A549 (cell line): ENCODE measurements at regions not wholly inside any gene's neighbourhood (a gene's known extent, or its start where the extent isn't known, plus 50 kb on each side); places are given as distances from the start of the nearest gene placed in this dataset.

Source experiments
- ATAC-seq, 2 experiments: fragments of 200-7000 bp in 1 of 2; fragments of >200 bp in 1 of 2; cut with Nextera tagmentation in 1 of 2; cut with Tn5 transposase in 1 of 2; 3 replicates each; pipeline versions ENCODE4 v1.8.0 to v1.9.1; 2018 to 2020; ENCODE audit warnings: mild to moderate bottlenecking in 1 of 2, moderate library complexity in 1 of 2
- CTCF ChIA-PET: fragments of 300-600 bp; sonication (Branson Sonifier 250); formaldehyde crosslinking; extraction: SDS; loops from one replicate; lab custom pipeline; 2021; ENCODE audit warnings: antibody characterized with exemption, inconsistent platforms; lab: Yijun Ruan, JAX
- POLR2A ChIA-PET: fragments of 350-600 bp; formaldehyde crosslinking; extraction: SDS; loops from one replicate; lab custom pipeline; 2021; ENCODE audit warnings: antibody characterized with exemption, inconsistent platforms; lab: Yijun Ruan, JAX
- DNase-seq, 2 experiments: peaks; one replicate each; pipeline versions ENCODE4 v3.0.0 to v3.0.0-alpha.2; 2011 to 2016; ENCODE audit warnings: low read depth in 1 of 2, low spot score in 1 of 2
- FAIRE-seq: peaks from 2 replicates; lab custom pipeline; 2011; peaks lifted over from hg19 to GRCh38; lab: Jason Lieb, UNC
- H3K27ac ChIP-seq, 2 experiments: fragments of >200 bp; sonication (Bioruptor Twin); formaldehyde crosslinking; 3 replicates each; pipeline ENCODE4 v1.5.1; 2016 to 2017
- H3K4me1 ChIP-seq: fragments of >200 bp; sonication (Bioruptor Twin); formaldehyde crosslinking; 3 replicates; pipeline ENCODE4 v1.6.1; 2016
- H3K4me2 ChIP-seq: fragments of >200 bp; sonication (Bioruptor Twin); formaldehyde crosslinking; 3 replicates; pipeline ENCODE4 v1.6.1; 2016
- H3K4me3 ChIP-seq: fragments of >200 bp; sonication (Bioruptor Twin); formaldehyde crosslinking; 3 replicates; pipeline ENCODE4 v1.5.1; 2016
- H3K9me3 ChIP-seq: fragments of >200 bp; sonication (Bioruptor Twin); formaldehyde crosslinking; 3 replicates; pipeline ENCODE4 v1.6.1; 2016
- BCL3 ChIP-seq: fragments of >200 bp; sonication (Bioruptor Twin); formaldehyde crosslinking; IDR thresholded peaks from 3 replicates; pipeline ENCODE4 v1.6.1; 2016
- CBX2 ChIP-seq: fragments of 200-600 bp; sonication (generic); IDR thresholded peaks from 2 replicates; pipeline ENCODE4 v1.6.1; 2016; ENCODE audit warnings: low read depth, mild to moderate bottlenecking, borderline replicate concordance
- CBX8 ChIP-seq: fragments of 200-600 bp; sonication (generic); IDR thresholded peaks from 2 replicates; pipeline ENCODE4 v1.6.1; 2016
- CHD4 ChIP-seq: fragments of 200-600 bp; sonication (generic); IDR thresholded peaks from 2 replicates; pipeline ENCODE4 v1.6.1; 2016; ENCODE audit warnings: antibody characterized with exemption, mild to moderate bottlenecking, borderline replicate concordance
- E2F6 ChIP-seq: IDR thresholded peaks from 2 replicates; pipeline ENCODE4 v1.6.1; 2012; ENCODE audit warnings: low read depth, borderline replicate concordance
- EHF ChIP-seq: fragments of 250-450 bp; sonication (Bioruptor Pico); IDR thresholded peaks from 2 replicates; pipeline ENCODE4 v1.5.0; 2020; ENCODE audit warnings: mild to moderate bottlenecking
- EHMT2 ChIP-seq: fragments of 200-600 bp; sonication (generic); IDR thresholded peaks from 2 replicates; pipeline ENCODE4 v1.6.1; 2016; ENCODE audit warnings: antibody characterized with exemption, low read depth, mild to moderate bottlenecking, moderate library complexity
- FOXS1 ChIP-seq: fragments of 250-450 bp; sonication (Bioruptor Pico); IDR thresholded peaks from 2 replicates; pipeline ENCODE4 v1.5.0; 2020; ENCODE audit warnings: mild to moderate bottlenecking, moderate library complexity
- GATA3 ChIP-seq: IDR thresholded peaks from 2 replicates; pipeline ENCODE4 v1.6.1; 2012; ENCODE audit warnings: borderline replicate concordance
- HOXA7 ChIP-seq: fragments of 250-450 bp; sonication (Bioruptor Pico); IDR thresholded peaks from 2 replicates; pipeline ENCODE4 v1.5.0; 2020; ENCODE audit warnings: mild to moderate bottlenecking, moderate library complexity
- JUNB ChIP-seq: fragments of >200 bp; sonication (Bioruptor Twin); formaldehyde crosslinking; IDR thresholded peaks from 2 replicates; pipeline ENCODE4 v1.6.1; 2016
- NFE2L2 ChIP-seq: fragments of 150-350 bp; conservative IDR thresholded peaks from 2 replicates; pipeline ENCODE4 v1.6.1; 2014; ENCODE audit warnings: low read length
- POLR2AphosphoS2 ChIP-seq: conservative IDR thresholded peaks from 2 replicates; pipeline ENCODE4 v1.6.1; 2012; ENCODE audit warnings: low read length, improper control_type of control experiment, inconsistent platforms
- RAD21 ChIP-seq, 2 experiments: fragments of >200 bp in 1 of 2; sonication (Bioruptor Twin) in 1 of 2; formaldehyde crosslinking in 1 of 2; IDR thresholded peaks in 1 of 2; conservative IDR thresholded peaks in 1 of 2; 2 replicates in 1 of 2; 3 replicates in 1 of 2; pipeline ENCODE4 v1.6.1; 2012 to 2018; ENCODE audit warnings: inconsistent platforms in 1 of 2
- RARB ChIP-seq: fragments of 250-450 bp; sonication (Bioruptor Pico); IDR thresholded peaks from 2 replicates; pipeline ENCODE4 v1.8.0; 2021; ENCODE audit warnings: mild to moderate bottlenecking, moderate library complexity
- RCOR1 ChIP-seq: fragments of 150-350 bp; IDR thresholded peaks from 2 replicates; pipeline ENCODE4 v1.6.1; 2014; ENCODE audit warnings: antibody characterized with exemption, low read length, low read depth
- RNF2 ChIP-seq: fragments of 200-600 bp; sonication (generic); IDR thresholded peaks from 2 replicates; pipeline ENCODE4 v1.6.1; 2016; ENCODE audit warnings: low read depth, mild to moderate bottlenecking, antibody characterized with exemption, moderate library complexity, borderline replicate concordance
- SMC3 ChIP-seq: fragments of >200 bp; sonication (Bioruptor Twin); formaldehyde crosslinking; IDR thresholded peaks from 3 replicates; pipeline ENCODE4 v1.6.1; 2018; ENCODE audit warnings: inconsistent platforms
- SREBF2 ChIP-seq: fragments of 450-650 bp; IDR thresholded peaks from 2 replicates; pipeline ENCODE4 v1.6.1; 2014; ENCODE audit warnings: mild to moderate bottlenecking, moderate library complexity
- ZFP36 ChIP-seq: fragments of 450-650 bp; IDR thresholded peaks from 2 replicates; pipeline ENCODE4 v1.6.1; 2014; ENCODE audit warnings: borderline replicate concordance; ENCODE audit not compliant: partially characterized antibody
- ZNF302 ChIP-seq: fragments of 250-450 bp; sonication (Bioruptor Pico); IDR thresholded peaks from 2 replicates; pipeline ENCODE4 v1.9.0; 2021; ENCODE audit warnings: inconsistent platforms, mild to moderate bottlenecking, moderate library complexity
- ZSCAN20 ChIP-seq: fragments of 250-450 bp; sonication (Bioruptor Pico); IDR thresholded peaks from 2 replicates; pipeline ENCODE4 v1.8.0; 2022; ENCODE audit warnings: mild to moderate bottlenecking, moderate library complexity
- WGBS: methylation state at CpG from one replicate; pipeline ENCODE4 v1.1.6; 2017; ENCODE audit errors: missing lambda C conversion rate; 5-methylcytosine and 5-hydroxymethylcytosine counted together

GRCh38 chr10:78968300-78968942 is 100.3 kb upstream of the ZMIZ1 start:
- no peak for FAIRE-seq
- H3K4me3 ChIP-seq: no peak overlapping the region
- no peak for TF ChIP-seq ZFP36
- no peak for TF ChIP-seq NFE2L2
- TF ChIP-seq EHMT2: no peak
- TF ChIP-seq FOXS1 (CRISPR knock-in tag): no peak
- no peak for TF ChIP-seq BCL3
- no peak for TF ChIP-seq RNF2
- no peak for TF ChIP-seq ZSCAN20 (CRISPR knock-in tag)
- TF ChIP-seq CHD4: no peak
- TF ChIP-seq RARB (CRISPR knock-in tag): no peak
- TF ChIP-seq RCOR1: no peak
- no peak for TF ChIP-seq POLR2AphosphoS2
- no peak for TF ChIP-seq ZNF302 (CRISPR knock-in tag)
- no peak for TF ChIP-seq CBX8
- no peak for TF ChIP-seq E2F6
- TF ChIP-seq SREBF2: no peak
- no peak for TF ChIP-seq HOXA7
- no peak for TF ChIP-seq CBX2
- TF ChIP-seq GATA3: no peak
- TF ChIP-seq EHF (CRISPR knock-in tag): no peak
- TF ChIP-seq JUNB: no peak
- ChIA-PET POLR2A (no interaction called here), CTCF (interaction anchor here (0.8 to 4.5 kb wide), 6 partner anchors 9 to 921 kb away, joined by 3 to 18 read pairs (median 3); no protein-coding TSS in a partner anchor)
- no peak overlapping the region for H3K4me2 ChIP-seq
- WGBS: 92% methylated on average over 5 of the region's 9 CpGs
- ATAC-seq: no peak
- H3K4me1 ChIP-seq: peaks cover 56% of the 10 kb centered on the region
- peak overlapping the region in 1 of 2 experiments; percentile 90; a peak in 3 of 6 replicates for H3K27ac ChIP-seq
- H3K9me3 ChIP-seq: no peaks in the 10 kb centered on the region
- no peak for DNase-seq

- Histone ChIP-seq H3K4me3 (no peak overlapping the region), H3K4me2 (no peak overlapping the region), H3K9me3 (no peaks in the 10 kb centered on the region), H3K27ac (peak overlapping the region in 1 of 2 experiments; percentile 90; a peak in 3 of 6 replicates), H3K4me1 (peaks cover 51% of the 10 kb centered on the region)
- FAIRE-seq (no peak), ATAC-seq (no peak), DNase-seq (no peak)
- CTCF ChIA-PET: interaction anchor here (1.0 to 4.5 kb wide), 5 partner anchors 9 to 921 kb away, joined by 3 to 18 read pairs (median 3); no protein-coding TSS in a partner anchor
- POLR2A ChIA-PET: no interaction called here
- WGBS: 94% methylated on average over 3 of the region's 3 CpGs
- TF ChIP-seq HOXA7: no peak
- TF ChIP-seq E2F6: no peak
- TF ChIP-seq RAD21 (conservative IDR thresholded peaks at IDR 0.05 in 1 of 2, IDR thresholded peaks at IDR 0.05 in 1 of 2): no peak
Observed at GRCh38 chr10:78968943-78969342, 99.8 kb upstream of the ZMIZ1 start.

- 95% methylated on average over 10 of the region's 10 CpGs for whole genome bisulfite sequencing
- Histone ChIP-seq H3K4me2 (no peak overlapping the region), H3K27ac (peak overlapping the region in 1 of 2 experiments; percentile 90; a peak in 4 of 6 replicates), H3K4me1 (peaks cover 49% of the 10 kb centered on the region), H3K9me3 (no peaks in the 10 kb centered on the region), H3K4me3 (no peak overlapping the region)
- DNase-seq (no peak), ATAC-seq (no peak), FAIRE-seq (no peak)
- ChIA-PET CTCF (interaction anchor here (1.0 to 2.5 kb wide), 3 partner anchors 8 to 226 kb away, joined by 3 to 18 read pairs (median 3); no protein-coding TSS in a partner anchor), POLR2A (no interaction called here)
- TF ChIP-seq POLR2AphosphoS2: no peak
- no peak for TF ChIP-seq SMC3
Observed at GRCh38 chr10:78969719-78970118, 99.0 kb upstream of the ZMIZ1 start.
